A549 (cell line): ENCODE measurements at regions not wholly inside any gene's neighbourhood (a gene's known extent, or its start where the extent isn't known, plus 50 kb on each side); places are given as distances from the start of the nearest gene placed in this dataset.

Experiments
- MAZ ChIP-seq: fragments of 150-350 bp; IDR thresholded peaks from 2 replicates; pipeline ENCODE4 v1.6.1; 2014; ENCODE audit warnings: antibody characterized with exemption, low read depth, low read length, borderline replicate concordance
- TF ChIP-seq, protein P1 (sequence below): fragments of >200 bp; sonication (Bioruptor Twin); formaldehyde crosslinking; IDR thresholded peaks from 3 replicates; pipeline ENCODE4 v1.5.1; 2016

DNA sequence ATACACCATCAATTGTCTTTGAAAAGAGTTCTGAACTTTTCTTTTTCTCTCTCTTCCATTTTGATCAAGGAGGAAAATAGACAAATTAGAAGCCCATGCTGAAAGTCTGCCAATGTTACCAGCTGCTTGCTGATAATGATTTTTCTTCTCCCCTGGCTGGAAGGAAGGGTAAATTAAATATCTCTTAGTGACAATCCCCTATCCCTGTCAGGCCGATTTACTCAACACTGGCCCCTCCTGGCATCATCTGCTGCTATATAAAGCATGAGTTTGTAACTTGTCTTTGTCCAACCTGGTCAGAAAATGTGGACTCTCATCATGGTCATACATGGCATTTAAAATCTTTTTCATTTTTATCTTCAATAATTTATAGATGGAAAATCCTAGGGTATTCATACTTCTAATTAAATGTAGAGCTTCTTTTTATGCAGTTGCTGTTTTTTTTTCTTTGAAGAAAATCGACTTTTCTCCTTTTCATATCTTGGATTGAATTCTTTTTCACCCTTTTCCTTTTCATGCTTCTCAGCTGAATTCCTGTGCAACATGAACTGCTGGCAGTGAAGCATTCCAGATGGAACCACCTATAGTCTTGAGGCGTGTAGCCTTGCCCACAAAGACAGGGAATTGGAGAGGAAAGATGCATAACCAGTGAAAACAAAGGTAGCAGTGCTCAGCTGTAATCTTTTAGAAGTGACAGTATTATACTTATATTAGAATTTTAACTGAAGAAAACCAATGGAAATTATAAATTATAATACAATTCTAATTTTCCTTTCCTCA lies 214.7 kb upstream of the PTGFR start:
- TF ChIP-seq MAZ = no peak
- TF ChIP-seq, protein P1, sequence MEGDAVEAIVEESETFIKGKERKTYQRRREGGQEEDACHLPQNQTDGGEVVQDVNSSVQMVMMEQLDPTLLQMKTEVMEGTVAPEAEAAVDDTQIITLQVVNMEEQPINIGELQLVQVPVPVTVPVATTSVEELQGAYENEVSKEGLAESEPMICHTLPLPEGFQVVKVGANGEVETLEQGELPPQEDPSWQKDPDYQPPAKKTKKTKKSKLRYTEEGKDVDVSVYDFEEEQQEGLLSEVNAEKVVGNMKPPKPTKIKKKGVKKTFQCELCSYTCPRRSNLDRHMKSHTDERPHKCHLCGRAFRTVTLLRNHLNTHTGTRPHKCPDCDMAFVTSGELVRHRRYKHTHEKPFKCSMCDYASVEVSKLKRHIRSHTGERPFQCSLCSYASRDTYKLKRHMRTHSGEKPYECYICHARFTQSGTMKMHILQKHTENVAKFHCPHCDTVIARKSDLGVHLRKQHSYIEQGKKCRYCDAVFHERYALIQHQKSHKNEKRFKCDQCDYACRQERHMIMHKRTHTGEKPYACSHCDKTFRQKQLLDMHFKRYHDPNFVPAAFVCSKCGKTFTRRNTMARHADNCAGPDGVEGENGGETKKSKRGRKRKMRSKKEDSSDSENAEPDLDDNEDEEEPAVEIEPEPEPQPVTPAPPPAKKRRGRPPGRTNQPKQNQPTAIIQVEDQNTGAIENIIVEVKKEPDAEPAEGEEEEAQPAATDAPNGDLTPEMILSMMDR = no peak
